Fibroblast of lung (primary cell): ENCODE measurements at regions not wholly inside any gene's neighbourhood (a gene's known extent, or its start where the extent isn't known, plus 50 kb on each side); places are given as distances from the start of the nearest gene placed in this dataset.

Source experiments
- DNase-seq, 2 donors: peaks; one replicate each; pipeline versions ENCODE4 v3.0.0 to v3.0.0-alpha.2; 2010; ENCODE audit warnings: low read depth in 2 of 2
- H2AFZ ChIP-seq: 2 replicates; pipeline ENCODE4 v1.5.1; 2012; ENCODE audit warnings: low read length, control low read depth, inconsistent platforms
- H3K27ac ChIP-seq: 2 replicates; pipeline ENCODE4 v1.5.1; 2011; ENCODE audit warnings: low read length, control low read depth; ENCODE audit not compliant: insufficient read depth
- H3K27me3 ChIP-seq: 2 replicates; pipeline ENCODE4 v1.5.1; 2011; ENCODE audit warnings: mild to moderate bottlenecking, low read length; ENCODE audit not compliant: control insufficient read depth, insufficient read depth
- H3K36me3 ChIP-seq: 2 replicates; pipeline ENCODE4 v1.5.1; 2011; ENCODE audit warnings: low read length; ENCODE audit not compliant: control insufficient read depth, insufficient read depth
- H3K4me1 ChIP-seq: 2 replicates; pipeline ENCODE4 v1.5.1; 2011; ENCODE audit warnings: low read length; ENCODE audit not compliant: control insufficient read depth, insufficient read depth; ENCODE audit errors: extremely low read depth
- H3K4me2 ChIP-seq: 2 replicates; pipeline ENCODE4 v1.5.1; 2011; ENCODE audit warnings: low read length, control low read depth; ENCODE audit not compliant: insufficient read depth; ENCODE audit errors: extremely low read depth
- H3K4me3 ChIP-seq, 4 experiments: fragments of 200-600 bp in 1 of 4; sonication (generic) in 1 of 4; replicated peaks in 1 of 4; 2 replicates each; pipeline ENCODE4 v1.5.1; 2011 to 2016; ENCODE audit warnings: low read length in 4 of 4, low read depth in 3 of 4, mild to moderate bottlenecking in 3 of 4, control low read depth in 2 of 4, inconsistent platforms in 1 of 4, mixed read lengths in 1 of 4; ENCODE audit not compliant: insufficient read depth in 1 of 4; ENCODE audit errors: control extremely low read depth in 1 of 4
- H3K79me2 ChIP-seq: 2 replicates; pipeline ENCODE4 v1.5.1; 2012; ENCODE audit warnings: mild to moderate bottlenecking, low read length, inconsistent platforms; ENCODE audit not compliant: control insufficient read depth, insufficient read depth
- H3K9ac ChIP-seq: 2 replicates; pipeline ENCODE4 v1.5.1; 2011; ENCODE audit warnings: mild to moderate bottlenecking, low read length, control low read depth; ENCODE audit not compliant: insufficient read depth
- H3K9me3 ChIP-seq: 2 replicates; pipeline ENCODE4 v1.5.1; 2012; ENCODE audit warnings: low read depth, low read length; ENCODE audit not compliant: control insufficient read depth, insufficient read depth
- H4K20me1 ChIP-seq: 2 replicates; pipeline ENCODE4 v1.5.1; 2011; ENCODE audit warnings: low read length; ENCODE audit not compliant: control insufficient read depth, insufficient read depth; ENCODE audit errors: extremely low read depth
- CTCF ChIP-seq, 2 donors: IDR thresholded peaks in 1 of 2; conservative IDR thresholded peaks in 1 of 2; 1 replicate in 1 of 2; 2 replicates in 1 of 2; pipeline ENCODE4 v1.5.1; 2011 to 2012; ENCODE audit warnings: low read length in 2 of 2, control low read depth in 1 of 2, inconsistent platforms in 1 of 2, low read depth in 1 of 2, mild to moderate bottlenecking in 1 of 2
- EZH2 ChIP-seq: IDR thresholded peaks from 2 replicates; pipeline ENCODE4 v1.5.1; 2012; ENCODE audit warnings: low read length, control low read depth, mild to moderate bottlenecking; ENCODE audit errors: missing control alignments

- no peaks in the 10 kb centered on the region for H3K79me2 ChIP-seq
- TF ChIP-seq CTCF (conservative IDR thresholded peaks at IDR 0.05 in 1 of 2, IDR thresholded peaks at IDR 0.05 in 1 of 2; ENCODE audit: low read depth in 1 of 2, low read length in 2 of 2) = no peak
- TF ChIP-seq EZH2 = no peak
- no peak overlapping the region for H3K27ac ChIP-seq
- H3K36me3 ChIP-seq = no peaks in the 10 kb centered on the region
- no peak overlapping the region for H2AFZ ChIP-seq
- DNase-seq = no peak
- no peaks in the 10 kb centered on the region for H3K9me3 ChIP-seq
- H3K27me3 ChIP-seq = peaks cover 8% of the 10 kb centered on the region
- H3K4me3 ChIP-seq = no peak overlapping the region
- H4K20me1 ChIP-seq = no peaks in the 10 kb centered on the region
- H3K4me2 ChIP-seq = no peak overlapping the region
- no peak overlapping the region for H3K9ac ChIP-seq
- no peaks in the 10 kb centered on the region for H3K4me1 ChIP-seq
Measured at GRCh38 chr6:44675449-44675848, 287.9 kb downstream of the CDC5L start.

- no peaks in the 10 kb centered on the region for H3K36me3 ChIP-seq
- H3K79me2 ChIP-seq = no peaks in the 10 kb centered on the region
- H3K4me1 ChIP-seq = no peaks in the 10 kb centered on the region
- DNase-seq = no peak
- no peak overlapping the region for H3K27ac ChIP-seq
- no peaks in the 10 kb centered on the region for H3K9me3 ChIP-seq
- H4K20me1 ChIP-seq = no peaks in the 10 kb centered on the region
- no peak overlapping the region for H3K4me2 ChIP-seq
- H3K9ac ChIP-seq = no peak overlapping the region
- no peak overlapping the region for H2AFZ ChIP-seq
- TF ChIP-seq EZH2 (no peak), CTCF (conservative IDR thresholded peaks at IDR 0.05 in 1 of 2, IDR thresholded peaks at IDR 0.05 in 1 of 2; ENCODE audit: low read depth in 1 of 2, low read length in 2 of 2) (no peak)
- no peak overlapping the region for H3K4me3 ChIP-seq
- peaks cover 8% of the 10 kb centered on the region for H3K27me3 ChIP-seq
Measured at GRCh38 chr6:44676246-44676790, 288.8 kb downstream of the CDC5L start.

GRCh38 chr6:44676826-44677433 lies 289.4 kb downstream of the CDC5L start:
- H3K27ac ChIP-seq = no peak overlapping the region

More at GRCh38 chr6:44676826-44677433, 289.4 kb downstream of the CDC5L start:
- DNase-seq = no peak
- Histone ChIP-seq H3K4me1 (no peaks in the 10 kb centered on the region), H4K20me1 (no peaks in the 10 kb centered on the region), H3K9me3 (no peaks in the 10 kb centered on the region), H3K27me3 (peaks cover 8% of the 10 kb centered on the region), H3K79me2 (no peaks in the 10 kb centered on the region), H3K4me3 (no peak overlapping the region), H3K36me3 (no peaks in the 10 kb centered on the region), H2AFZ (no peak overlapping the region), H3K4me2 (no peak overlapping the region), H3K9ac (no peak overlapping the region)
- TF ChIP-seq EZH2 (no peak), CTCF (conservative IDR thresholded peaks at IDR 0.05 in 1 of 2, IDR thresholded peaks at IDR 0.05 in 1 of 2; ENCODE audit: low read depth in 1 of 2, low read length in 2 of 2) (no peak)
